ENCODE measurements at regions not wholly inside any gene's neighbourhood (a gene's known extent, or its start where the extent isn't known, plus 50 kb on each side); places are given as distances from the start of the nearest gene placed in this dataset.

DNA sequence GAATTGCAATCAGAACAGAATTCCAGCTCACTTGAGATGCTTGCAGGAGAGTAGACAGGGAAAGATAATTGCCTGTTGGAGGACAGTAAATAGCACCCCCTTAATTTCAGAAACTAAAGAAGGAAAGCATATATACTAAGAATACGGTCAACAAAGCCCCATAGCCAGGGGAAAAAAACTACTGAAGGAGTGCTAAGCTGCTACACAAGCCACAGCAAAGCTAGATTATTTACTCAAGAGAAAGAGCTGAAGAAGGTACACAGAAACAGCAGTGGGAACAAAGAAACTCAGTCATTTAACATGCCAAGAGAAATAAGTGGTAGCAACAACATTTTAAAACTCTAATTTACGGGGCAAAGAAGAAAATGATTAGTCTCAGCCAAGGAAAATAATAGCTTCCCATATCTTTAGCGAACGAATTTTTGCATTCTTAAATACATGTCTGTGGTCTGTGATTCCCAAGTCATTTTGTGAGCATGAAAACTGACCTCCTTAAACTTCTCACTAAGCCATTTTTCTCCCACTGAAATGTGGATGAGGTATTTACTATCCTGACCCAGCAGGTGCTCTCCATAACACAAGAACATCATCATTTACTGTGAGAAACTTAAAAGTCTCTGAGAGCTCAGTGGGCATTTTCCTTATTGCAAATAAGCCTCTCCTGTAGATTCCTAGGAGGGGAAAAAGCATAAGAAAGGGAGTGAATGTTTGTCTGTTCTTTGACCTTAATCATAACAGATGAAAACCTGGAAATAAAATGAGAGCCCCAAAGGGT is 196.0 kb downstream of the PAX3 start:
- TF ChIP-seq, protein P1, sequence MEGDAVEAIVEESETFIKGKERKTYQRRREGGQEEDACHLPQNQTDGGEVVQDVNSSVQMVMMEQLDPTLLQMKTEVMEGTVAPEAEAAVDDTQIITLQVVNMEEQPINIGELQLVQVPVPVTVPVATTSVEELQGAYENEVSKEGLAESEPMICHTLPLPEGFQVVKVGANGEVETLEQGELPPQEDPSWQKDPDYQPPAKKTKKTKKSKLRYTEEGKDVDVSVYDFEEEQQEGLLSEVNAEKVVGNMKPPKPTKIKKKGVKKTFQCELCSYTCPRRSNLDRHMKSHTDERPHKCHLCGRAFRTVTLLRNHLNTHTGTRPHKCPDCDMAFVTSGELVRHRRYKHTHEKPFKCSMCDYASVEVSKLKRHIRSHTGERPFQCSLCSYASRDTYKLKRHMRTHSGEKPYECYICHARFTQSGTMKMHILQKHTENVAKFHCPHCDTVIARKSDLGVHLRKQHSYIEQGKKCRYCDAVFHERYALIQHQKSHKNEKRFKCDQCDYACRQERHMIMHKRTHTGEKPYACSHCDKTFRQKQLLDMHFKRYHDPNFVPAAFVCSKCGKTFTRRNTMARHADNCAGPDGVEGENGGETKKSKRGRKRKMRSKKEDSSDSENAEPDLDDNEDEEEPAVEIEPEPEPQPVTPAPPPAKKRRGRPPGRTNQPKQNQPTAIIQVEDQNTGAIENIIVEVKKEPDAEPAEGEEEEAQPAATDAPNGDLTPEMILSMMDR (IDR thresholded peaks at IDR 0.05; ENCODE audit: poor library complexity): no peak
- no peak for TF ChIP-seq EZH2phosphoT487 (IDR thresholded peaks at IDR 0.05; ENCODE audit: low read depth, severe bottlenecking, unreplicated experiment)
